T-helper 1 cell treated with Interleukin-12 subunit alpha and Interleukin-12 subunit beta and Interleukin-4 antibody, amounts not matched to agents 30 μg/mL and 1 μg/mL, for 36 hours (primary cell): ENCODE measurements at regions not wholly inside any gene's neighbourhood (a gene's known extent, or its start where the extent isn't known, plus 50 kb on each side); places are given as distances from the start of the nearest gene placed in this dataset.

ENCODE experiments used
- H3K27ac Mint-ChIP-seq: one replicate; pipeline ENCODE4 v1.8.0; 2021; ENCODE audit warnings: mild to moderate bottlenecking, mixed read lengths
- H3K27me3 Mint-ChIP-seq: one replicate; pipeline ENCODE4 v1.8.0; 2021; ENCODE audit warnings: low read depth, mixed read lengths
- H3K36me3 Mint-ChIP-seq: one replicate; pipeline ENCODE4 v1.8.0; 2021; ENCODE audit warnings: low read depth, mixed read lengths
- H3K4me1 Mint-ChIP-seq: one replicate; pipeline ENCODE4 v1.8.0; 2021; ENCODE audit warnings: low read depth, mixed read lengths
- H3K4me3 Mint-ChIP-seq: one replicate; pipeline ENCODE4 v1.8.0; 2021; ENCODE audit warnings: mild to moderate bottlenecking, moderate library complexity, mixed read lengths
- H3K9me3 Mint-ChIP-seq: one replicate; pipeline ENCODE4 v1.8.0; 2021; ENCODE audit warnings: mixed read lengths

DNA sequence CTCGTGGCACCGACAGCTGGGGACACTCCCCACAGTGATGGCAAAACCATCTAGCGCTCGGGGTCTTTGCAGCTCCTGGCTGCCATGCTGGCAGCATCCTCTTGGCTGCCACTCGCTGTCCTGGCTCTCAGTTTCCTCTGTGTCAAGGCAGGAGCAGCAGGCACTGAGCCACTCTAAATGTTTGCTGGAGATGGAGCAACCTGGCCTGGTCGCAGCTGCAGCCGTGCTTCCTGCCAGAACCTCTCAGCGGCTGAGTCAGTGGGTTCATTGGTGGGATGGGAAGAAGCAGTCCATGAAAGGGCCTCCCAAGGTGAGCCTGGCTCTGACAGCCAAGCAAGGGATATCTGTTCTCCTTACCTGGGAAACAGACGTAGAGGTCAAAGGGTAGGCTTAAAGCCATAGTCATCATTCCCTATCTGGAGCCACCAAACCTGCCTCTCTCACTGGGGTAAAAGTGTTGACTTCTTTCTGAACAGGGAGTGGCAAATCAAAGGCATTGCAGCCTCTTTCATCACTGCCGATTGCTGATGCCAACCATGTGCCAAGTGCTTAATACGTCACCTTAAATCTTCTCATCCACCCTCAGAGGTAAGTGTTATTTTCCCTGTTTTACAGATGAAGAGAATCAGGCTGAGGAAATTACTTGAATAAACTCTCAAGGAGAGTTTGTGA, 304.8 kb upstream of the ZNF462 start:
- Mint-ChIP-seq H3K9me3 (peaks cover 17% of the 10 kb centered on the region), H3K27ac (no peak overlapping the region), H3K4me3 (no peak overlapping the region), H3K4me1 (no peaks in the 10 kb centered on the region), H3K36me3 (no peaks in the 10 kb centered on the region), H3K27me3 (no peaks in the 10 kb centered on the region)

DNA sequence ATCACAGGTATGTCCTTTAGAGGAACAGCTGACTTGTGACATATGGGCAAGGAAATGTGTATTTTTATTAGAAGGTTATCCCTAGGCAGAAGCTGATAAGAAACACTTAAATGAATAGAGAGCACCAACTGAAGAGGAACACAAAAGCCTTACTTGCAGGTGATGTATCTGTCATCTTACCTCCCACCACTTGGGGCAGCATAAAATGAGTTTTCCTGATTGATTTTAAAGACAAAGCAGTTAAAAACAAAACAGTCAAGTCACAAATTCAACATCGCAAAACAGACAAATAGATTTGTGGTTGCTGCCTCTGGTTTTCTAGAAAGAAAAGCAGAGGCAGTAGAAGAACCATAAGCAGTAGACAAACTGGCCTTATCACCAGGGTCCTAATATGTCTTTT, 302.4 kb upstream of the ZNF462 start:
- Mint-ChIP-seq H3K27ac (no peak overlapping the region), H3K27me3 (no peaks in the 10 kb centered on the region), H3K9me3 (peaks cover 9% of the 10 kb centered on the region), H3K4me3 (no peak overlapping the region), H3K36me3 (no peaks in the 10 kb centered on the region), H3K4me1 (no peaks in the 10 kb centered on the region)

DNA sequence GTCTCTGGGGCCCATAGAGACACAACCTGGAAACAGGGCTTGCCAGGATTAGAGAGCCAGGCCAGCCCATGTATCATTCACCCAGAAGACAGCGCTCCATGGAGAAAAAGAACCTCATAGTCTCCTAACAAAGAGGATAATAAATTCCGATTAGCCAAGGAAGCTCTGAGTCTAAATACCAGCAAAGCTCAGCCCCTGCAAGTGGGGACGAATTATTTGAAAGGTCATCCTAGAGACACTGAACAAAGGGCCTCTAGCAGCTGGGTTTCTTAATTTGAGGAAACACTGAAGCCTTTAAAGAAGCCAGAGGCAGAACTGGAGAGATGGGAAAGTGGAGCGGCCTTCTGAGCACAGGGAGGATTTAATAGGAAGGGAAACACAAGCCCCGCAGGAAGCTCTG, 287.1 kb upstream of the ZNF462 start:
- Mint-ChIP-seq H3K27me3 (no peaks in the 10 kb centered on the region), H3K4me3 (no peak overlapping the region), H3K4me1 (no peaks in the 10 kb centered on the region)

DNA sequence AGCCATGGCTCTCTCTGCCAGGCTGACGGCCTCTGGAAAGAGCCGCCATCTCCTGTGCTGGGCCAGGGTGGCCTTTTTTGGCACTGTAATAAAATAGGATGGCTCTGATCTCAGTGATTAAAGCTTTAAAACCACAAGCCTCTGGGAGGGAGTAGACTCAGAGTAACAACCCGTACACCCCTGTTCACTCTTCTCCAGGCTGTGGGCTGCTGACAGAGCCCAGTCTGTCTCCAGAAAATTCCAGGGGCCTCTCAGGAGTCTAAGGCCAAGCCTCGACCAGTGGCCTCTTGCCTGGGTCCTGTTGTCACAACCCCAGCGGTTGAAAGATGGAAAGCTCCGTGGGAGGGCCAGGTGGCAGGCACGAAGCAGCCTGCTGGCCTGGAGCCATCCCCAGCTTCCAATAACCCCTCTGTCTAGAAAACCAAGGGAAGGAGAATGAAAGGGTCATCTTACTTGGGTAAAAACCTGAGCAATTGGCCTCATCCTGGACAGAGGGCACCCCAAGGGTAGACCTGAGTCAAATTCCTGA, 286.7 kb upstream of the ZNF462 start:
- H3K27me3 Mint-ChIP-seq = no peaks in the 10 kb centered on the region
- H3K4me1 Mint-ChIP-seq = no peaks in the 10 kb centered on the region
- no peak overlapping the region for H3K4me3 Mint-ChIP-seq
- peaks cover 9% of the 10 kb centered on the region for H3K9me3 Mint-ChIP-seq
- no peaks in the 10 kb centered on the region for H3K36me3 Mint-ChIP-seq
- H3K27ac Mint-ChIP-seq = no peak overlapping the region

More for the DNA sequence above, 287.1 kb upstream of the ZNF462 start:
- Mint-ChIP-seq H3K36me3 (no peaks in the 10 kb centered on the region), H3K9me3 (peaks cover 9% of the 10 kb centered on the region), H3K27ac (no peak overlapping the region)

DNA sequence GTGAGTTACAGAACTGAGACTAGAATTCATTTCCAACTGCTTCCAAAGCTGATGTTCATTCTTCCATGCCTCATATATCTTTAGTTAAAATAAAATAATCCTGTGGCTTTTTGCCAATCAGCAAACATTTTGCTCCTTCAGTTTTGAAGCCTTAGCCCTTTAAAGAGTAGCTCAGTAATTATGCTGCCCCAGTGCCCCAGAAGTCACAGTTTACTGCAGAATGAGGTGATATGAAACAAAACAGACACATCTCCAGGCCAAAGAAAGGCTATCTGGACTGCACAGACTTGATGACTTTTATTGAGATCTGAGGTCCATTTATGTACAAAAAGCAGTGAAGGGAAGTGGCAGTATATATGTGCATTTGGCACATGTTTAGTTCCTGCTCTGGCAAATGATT, 285.8 kb upstream of the ZNF462 start:
- Mint-ChIP-seq H3K27me3 (no peaks in the 10 kb centered on the region), H3K27ac (no peak overlapping the region), H3K4me3 (no peak overlapping the region), H3K36me3 (no peaks in the 10 kb centered on the region), H3K9me3 (peaks cover 14% of the 10 kb centered on the region), H3K4me1 (no peaks in the 10 kb centered on the region)

DNA sequence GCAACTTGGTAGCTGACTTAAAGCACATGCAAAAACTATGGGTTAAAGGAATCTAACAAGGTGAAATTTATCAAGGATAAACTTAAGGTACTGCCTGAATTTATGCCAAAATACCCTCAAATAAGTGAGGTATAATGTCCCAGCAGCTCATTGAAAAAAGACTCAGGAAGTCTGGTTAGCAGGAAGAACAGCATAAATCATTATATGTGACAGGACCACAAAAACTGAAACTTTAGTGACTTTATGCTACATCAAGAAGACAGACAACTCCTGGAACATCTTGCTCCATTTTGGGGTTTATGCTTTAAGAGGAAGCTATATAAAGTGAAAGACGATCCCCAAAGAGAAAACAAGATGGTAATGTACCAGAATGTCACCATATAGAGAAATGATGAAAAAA, 282.4 kb upstream of the ZNF462 start:
- H3K4me1 Mint-ChIP-seq = no peaks in the 10 kb centered on the region
- no peak overlapping the region for H3K4me3 Mint-ChIP-seq
- no peaks in the 10 kb centered on the region for H3K27me3 Mint-ChIP-seq
- H3K36me3 Mint-ChIP-seq = no peaks in the 10 kb centered on the region
- no peak overlapping the region for H3K27ac Mint-ChIP-seq
- peaks cover 21% of the 10 kb centered on the region for H3K9me3 Mint-ChIP-seq

DNA sequence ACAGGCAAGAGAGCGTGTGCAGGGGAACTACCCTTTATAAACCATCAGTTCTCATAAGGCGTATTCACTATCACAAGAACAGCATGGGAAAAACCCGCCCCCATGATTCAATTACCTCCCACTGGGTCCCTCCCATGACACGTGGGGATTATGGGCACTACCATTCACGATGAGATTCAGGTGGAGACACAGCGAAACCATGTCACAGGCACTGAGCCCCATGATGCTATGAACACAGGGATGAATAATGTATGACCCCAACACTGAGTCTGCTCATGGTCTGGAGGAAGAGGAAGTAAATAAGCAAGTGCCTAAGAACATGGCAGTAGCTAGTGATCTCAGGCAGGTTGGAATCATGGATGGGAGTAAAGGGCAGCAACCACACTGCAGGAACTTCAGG, 281.0 kb upstream of the ZNF462 start:
- Mint-ChIP-seq H3K36me3 (no peaks in the 10 kb centered on the region), H3K4me3 (no peak overlapping the region), H3K27ac (no peak overlapping the region), H3K9me3 (peaks cover 21% of the 10 kb centered on the region), H3K27me3 (no peaks in the 10 kb centered on the region), H3K4me1 (no peaks in the 10 kb centered on the region)

DNA sequence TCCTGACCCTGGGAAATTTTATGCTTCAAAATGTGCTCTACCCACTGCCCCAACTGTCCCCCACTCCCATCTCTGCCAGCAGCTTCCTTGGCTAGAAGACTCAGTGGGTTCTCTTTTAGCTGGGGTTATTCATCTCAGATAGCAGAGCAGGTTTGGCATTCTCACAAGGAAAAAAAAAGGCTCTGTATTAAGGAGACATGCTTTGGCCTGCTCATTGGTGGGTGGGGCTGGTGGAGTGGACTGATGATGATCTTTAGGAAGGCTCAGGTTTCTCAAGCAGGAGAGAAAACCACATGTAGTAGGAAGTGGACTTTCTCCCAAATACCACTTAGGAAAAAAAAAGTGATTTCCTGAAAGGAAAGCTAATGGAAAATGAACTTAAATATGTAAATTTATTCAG, 279.2 kb upstream of the ZNF462 start:
- H3K4me1 Mint-ChIP-seq = no peaks in the 10 kb centered on the region
- H3K9me3 Mint-ChIP-seq = peaks cover 16% of the 10 kb centered on the region
- no peaks in the 10 kb centered on the region for H3K36me3 Mint-ChIP-seq
- H3K27ac Mint-ChIP-seq = no peak overlapping the region
- H3K27me3 Mint-ChIP-seq = no peaks in the 10 kb centered on the region
- H3K4me3 Mint-ChIP-seq = no peak overlapping the region

DNA sequence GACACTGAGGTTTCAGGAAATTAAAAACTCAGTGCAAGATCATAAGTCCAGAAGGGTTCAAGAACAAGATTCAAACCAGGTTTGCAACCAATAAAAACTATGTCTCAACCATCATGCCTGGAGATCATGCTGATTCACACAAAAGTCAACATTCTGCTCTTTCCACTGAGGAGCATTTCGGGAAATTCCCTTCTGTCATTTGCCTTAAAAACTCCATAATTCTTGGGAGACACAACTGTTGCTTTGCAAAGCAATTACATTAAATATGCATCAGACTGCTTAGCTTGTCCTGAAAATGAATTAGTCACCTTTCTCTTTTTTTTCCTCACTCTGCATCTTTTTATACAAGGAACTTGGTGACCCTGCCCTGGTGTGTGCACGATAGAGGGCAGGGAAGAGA, 275.9 kb upstream of the ZNF462 start:
- H3K4me3 Mint-ChIP-seq = no peak overlapping the region
- H3K27me3 Mint-ChIP-seq = no peaks in the 10 kb centered on the region
- H3K36me3 Mint-ChIP-seq = no peaks in the 10 kb centered on the region
- no peak overlapping the region for H3K27ac Mint-ChIP-seq
- H3K4me1 Mint-ChIP-seq = no peaks in the 10 kb centered on the region
- peaks cover 8% of the 10 kb centered on the region for H3K9me3 Mint-ChIP-seq

DNA sequence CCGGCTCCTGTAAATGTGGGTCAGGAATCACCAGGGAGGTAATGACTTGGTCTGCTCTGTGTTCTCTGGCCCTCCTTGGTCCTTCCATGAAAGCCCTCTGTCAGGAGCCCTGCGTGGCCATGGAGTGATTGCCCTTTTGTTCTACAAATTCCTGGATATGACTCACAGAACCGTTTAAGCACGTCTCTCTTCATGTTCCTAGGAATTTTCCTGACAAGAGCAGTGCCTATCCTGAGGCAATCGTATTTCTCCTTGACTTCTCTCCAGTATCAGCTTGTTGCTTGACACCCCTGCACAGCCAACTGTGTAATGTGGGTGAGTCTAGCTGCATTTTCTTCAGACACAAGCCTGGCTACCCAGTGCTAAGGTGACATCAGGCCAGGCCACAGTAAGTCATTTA, 274.3 kb upstream of the ZNF462 start:
- no peaks in the 10 kb centered on the region for H3K27me3 Mint-ChIP-seq
- H3K27ac Mint-ChIP-seq = no peak overlapping the region
- no peaks in the 10 kb centered on the region for H3K36me3 Mint-ChIP-seq
- no peaks in the 10 kb centered on the region for H3K4me1 Mint-ChIP-seq
- H3K9me3 Mint-ChIP-seq = peaks cover 4% of the 10 kb centered on the region
- no peak overlapping the region for H3K4me3 Mint-ChIP-seq

DNA sequence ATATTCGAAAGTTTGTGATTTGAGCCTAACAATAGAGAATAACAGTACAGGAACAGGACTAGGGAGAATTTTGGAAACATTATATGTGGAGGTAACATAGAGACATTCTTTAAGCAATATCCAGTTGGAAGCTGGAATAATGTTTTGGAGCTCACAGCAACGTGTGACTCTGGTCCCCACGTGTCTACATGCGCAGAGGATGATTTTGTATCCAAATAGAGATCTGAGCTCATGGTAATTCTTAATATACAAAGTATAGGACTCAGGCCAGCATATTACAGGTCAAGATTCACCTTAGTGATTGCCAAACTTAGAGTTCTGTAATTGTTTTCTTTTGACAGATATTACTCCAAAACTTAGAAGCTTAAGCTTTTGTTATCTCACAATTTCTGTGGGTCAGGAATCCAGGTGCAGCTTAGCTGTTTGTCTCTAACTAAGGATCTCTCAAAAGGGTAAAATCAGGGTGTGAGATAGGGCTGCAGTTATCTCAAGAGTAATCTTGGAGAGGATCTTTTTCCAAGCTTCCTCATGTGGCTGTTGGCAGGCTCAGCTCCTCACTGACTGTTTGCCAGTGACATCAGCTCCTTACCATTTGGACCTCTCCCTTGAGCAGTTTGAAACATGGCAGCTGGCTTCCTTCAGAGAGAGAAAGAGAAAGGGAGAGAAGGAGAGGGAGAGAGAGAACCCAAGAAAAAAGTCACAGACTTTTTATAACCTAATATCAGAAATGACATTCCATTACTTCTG, 272.0 kb upstream of the ZNF462 start:
- no peak overlapping the region for H3K4me3 Mint-ChIP-seq
- no peaks in the 10 kb centered on the region for H3K36me3 Mint-ChIP-seq
- no peaks in the 10 kb centered on the region for H3K4me1 Mint-ChIP-seq
- no peak overlapping the region for H3K27ac Mint-ChIP-seq
- H3K9me3 Mint-ChIP-seq = no peaks in the 10 kb centered on the region
- no peaks in the 10 kb centered on the region for H3K27me3 Mint-ChIP-seq

DNA sequence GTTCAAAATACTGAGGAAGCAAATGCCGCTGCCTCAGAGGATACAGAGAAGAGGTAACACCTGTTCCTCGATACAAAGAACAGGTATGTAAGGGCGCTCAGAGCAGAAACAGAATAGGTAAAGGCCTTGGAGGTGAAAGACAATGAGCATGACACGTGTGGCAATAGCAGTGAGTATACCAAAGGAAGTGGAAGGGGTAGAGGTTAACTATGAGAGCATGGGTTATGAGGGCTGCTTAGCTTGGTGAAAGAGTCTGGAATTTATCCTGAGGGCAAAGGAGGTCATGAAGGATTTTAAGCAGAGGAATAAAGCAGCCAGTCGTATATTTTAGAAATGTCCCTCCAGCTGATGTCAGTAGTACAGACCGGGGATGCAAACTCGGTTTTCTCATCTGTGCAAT, 269.8 kb upstream of the ZNF462 start:
- Mint-ChIP-seq H3K27ac (no peak overlapping the region), H3K27me3 (no peaks in the 10 kb centered on the region), H3K4me3 (no peak overlapping the region), H3K4me1 (no peaks in the 10 kb centered on the region), H3K36me3 (no peaks in the 10 kb centered on the region), H3K9me3 (no peaks in the 10 kb centered on the region)

DNA sequence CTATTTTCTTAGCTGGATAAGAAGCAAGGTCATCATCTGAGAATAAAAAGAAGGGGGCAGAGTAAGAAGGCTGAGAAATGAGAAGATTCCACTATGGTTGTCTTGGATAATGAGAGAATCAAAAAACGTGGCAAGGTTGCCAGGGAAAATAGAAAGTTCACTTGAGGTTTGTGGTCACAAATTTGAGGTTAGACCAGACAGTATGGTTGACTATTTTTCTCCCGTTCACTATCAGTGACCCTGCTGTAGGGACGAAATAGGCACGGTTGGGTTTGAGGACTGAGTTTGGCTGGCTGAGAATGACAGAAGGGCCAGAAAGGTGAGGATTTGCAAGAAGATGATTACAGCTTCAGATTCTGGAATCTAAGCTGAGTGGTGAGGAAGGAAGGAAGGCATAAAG, 266.0 kb upstream of the ZNF462 start:
- no peaks in the 10 kb centered on the region for H3K4me1 Mint-ChIP-seq
- no peaks in the 10 kb centered on the region for H3K9me3 Mint-ChIP-seq
- H3K27me3 Mint-ChIP-seq = no peaks in the 10 kb centered on the region
- no peak overlapping the region for H3K27ac Mint-ChIP-seq
- no peaks in the 10 kb centered on the region for H3K36me3 Mint-ChIP-seq
- H3K4me3 Mint-ChIP-seq = no peak overlapping the region

DNA sequence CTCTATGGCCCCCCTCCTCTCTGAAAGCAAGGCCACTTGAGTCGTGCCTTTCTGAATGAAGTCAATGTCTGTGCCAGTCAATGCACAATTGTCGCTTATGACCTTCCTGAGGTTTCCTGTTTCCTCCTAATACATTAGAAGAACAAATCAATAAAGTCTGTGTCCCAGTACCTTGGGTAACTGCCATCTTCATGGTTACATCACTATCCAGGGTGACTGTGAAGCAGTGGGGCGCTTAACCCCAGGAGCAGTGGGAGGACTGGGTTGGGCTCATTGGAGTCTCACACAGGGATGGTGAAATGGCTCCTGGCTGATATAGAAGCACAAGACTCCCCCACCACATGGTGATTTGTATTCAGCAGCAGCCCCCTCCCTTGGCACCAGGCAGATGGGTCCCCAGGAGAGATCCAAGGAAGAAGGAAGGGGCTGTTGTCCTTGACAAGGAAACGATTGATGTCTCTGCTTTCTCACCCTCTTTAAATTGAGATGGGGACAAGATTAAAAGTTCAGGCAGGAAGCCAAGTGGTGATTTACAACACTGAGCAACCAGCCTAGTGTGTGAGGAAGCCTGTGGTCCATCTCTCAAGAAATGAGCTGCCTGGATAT, 261.9 kb upstream of the ZNF462 start:
- no peaks in the 10 kb centered on the region for H3K36me3 Mint-ChIP-seq
- no peaks in the 10 kb centered on the region for H3K27me3 Mint-ChIP-seq
- H3K27ac Mint-ChIP-seq = no peak overlapping the region
- H3K9me3 Mint-ChIP-seq = peaks cover 12% of the 10 kb centered on the region
- no peak overlapping the region for H3K4me3 Mint-ChIP-seq
- no peaks in the 10 kb centered on the region for H3K4me1 Mint-ChIP-seq

DNA sequence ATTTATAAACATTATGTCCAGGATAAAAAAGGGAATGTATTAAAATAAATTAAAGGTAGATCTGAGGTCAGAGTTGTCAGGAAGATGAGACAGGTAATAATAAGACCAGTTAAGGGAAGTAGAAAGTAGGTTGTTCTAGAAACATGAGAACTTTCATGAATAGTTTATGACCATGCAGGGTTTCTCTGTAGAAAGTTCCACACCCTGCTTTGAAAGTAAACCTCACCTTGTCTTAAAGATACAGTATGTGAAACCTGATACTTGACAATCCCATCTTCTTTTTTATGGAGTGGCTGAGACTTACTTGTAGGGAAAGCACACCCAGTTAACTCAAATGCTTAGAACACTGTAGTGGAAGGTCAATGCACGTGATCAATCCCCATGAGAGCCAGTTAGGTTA, 260.6 kb upstream of the ZNF462 start:
- Mint-ChIP-seq H3K4me1 (no peaks in the 10 kb centered on the region), H3K27ac (no peak overlapping the region), H3K9me3 (peaks cover 14% of the 10 kb centered on the region), H3K36me3 (no peaks in the 10 kb centered on the region), H3K27me3 (no peaks in the 10 kb centered on the region), H3K4me3 (no peak overlapping the region)
